ENCODE measurements at regions not wholly inside any gene's neighbourhood (a gene's known extent, or its start where the extent isn't known, plus 50 kb on each side); places are given as distances from the start of the nearest gene placed in this dataset.
"Not testable (repeated sequence)": the region's sequence is repeated elsewhere in the genome, so short reads cannot be mapped to it uniquely, and the experiment has no call there.

GRCh38 chr18:30929718-30930117 lies 112.8 kb downstream of the DSC3 start:
- no peak for DNase-seq (ENCODE audit: low read depth)

GRCh38 chr18:30929065-30929464 lies 113.5 kb downstream of the DSC3 start:
- DNase-seq (ENCODE audit: low read depth), result no peak

GRCh38 chr18:30927517-30928075 lies 114.9 kb downstream of the DSC3 start:
- no peak for DNase-seq (ENCODE audit: low read depth)

GRCh38 chr18:30927042-30927441 lies 115.5 kb downstream of the DSC3 start:
- DNase-seq (ENCODE audit: low read depth), result no peak

GRCh38 chr18:30925795-30926194 lies 116.7 kb downstream of the DSC3 start:
- DNase-seq (ENCODE audit: low read depth), result no peak

- DNase-seq (ENCODE audit: low read depth), result no peak
Measured at GRCh38 chr18:30920757-30921156, 121.8 kb downstream of the DSC3 start.

- DNase-seq (ENCODE audit: low read depth), result no peak
Measured at GRCh38 chr18:30920351-30920750, 122.2 kb downstream of the DSC3 start.

- no peak for DNase-seq (ENCODE audit: low read depth)
Measured at GRCh38 chr18:30917651-30918050, 124.9 kb downstream of the DSC3 start.

- no peak for DNase-seq (ENCODE audit: low read depth)
Measured at GRCh38 chr18:30915336-30915988, 127.1 kb downstream of the DSC3 start.

- no peak for DNase-seq (ENCODE audit: low read depth)
Measured at GRCh38 chr18:30908381-30908780, 134.2 kb downstream of the DSC3 start.

GRCh38 chr18:30903566-30903965 lies 139.0 kb downstream of the DSC3 start:
- no peak for DNase-seq (ENCODE audit: low read depth)

- DNase-seq (ENCODE audit: low read depth), result no peak
Measured at GRCh38 chr18:30889519-30890301, 152.8 kb downstream of the DSC3 start.

GRCh38 chr18:30888344-30888743 lies 154.2 kb downstream of the DSC3 start:
- no peak for DNase-seq (ENCODE audit: low read depth)

- no peak for DNase-seq (ENCODE audit: low read depth)
Measured at GRCh38 chr18:30886998-30887397, 155.5 kb downstream of the DSC3 start.

GRCh38 chr18:30870466-30870865 lies 172.1 kb downstream of the DSC3 start:
- DNase-seq (ENCODE audit: low read depth), result no peak

- DNase-seq (ENCODE audit: low read depth), result no peak
Measured at GRCh38 chr18:30862900-30863299, 179.6 kb downstream of the DSC3 start.

- DNase-seq (ENCODE audit: low read depth), result no peak
Measured at GRCh38 chr18:30860741-30861140, 181.8 kb downstream of the DSC3 start.

- no peak for DNase-seq (ENCODE audit: low read depth)
Measured at GRCh38 chr18:30859036-30859435, 183.5 kb downstream of the DSC3 start.

GRCh38 chr18:30858560-30858959 lies 184.0 kb downstream of the DSC3 start:
- DNase-seq (ENCODE audit: low read depth), result no peak

GRCh38 chr18:30855762-30856161 lies 186.8 kb downstream of the DSC3 start:
- no peak for DNase-seq (ENCODE audit: low read depth)

GRCh38 chr18:30852980-30853379 lies 189.6 kb downstream of the DSC3 start:
- no peak for DNase-seq (ENCODE audit: low read depth)

- DNase-seq (ENCODE audit: low read depth), result no peak
Measured at GRCh38 chr18:30852541-30852940, 190.0 kb downstream of the DSC3 start.

GRCh38 chr18:30839056-30839561 lies 203.4 kb downstream of the DSC3 start:
- DNase-seq (ENCODE audit: low read depth), result not testable (repeated sequence)
